H1 (cell line): ENCODE measurements at regions not wholly inside any gene's neighbourhood (a gene's known extent, or its start where the extent isn't known, plus 50 kb on each side); places are given as distances from the start of the nearest gene placed in this dataset.

Experiments
- CTBP2 ChIP-seq: IDR thresholded peaks from 2 replicates; pipeline ENCODE4 v1.7.0; 2011; ENCODE audit warnings: borderline replicate concordance, mild to moderate bottlenecking, moderate library complexity, mixed read lengths, low read length; ENCODE audit not compliant: insufficient read depth, insufficient read length
- JUND ChIP-seq: IDR thresholded peaks from 2 replicates; pipeline ENCODE4 v1.6.1; 2011; ENCODE audit warnings: mild to moderate bottlenecking, improper control_type of control experiment, low read length
- KDM1A ChIP-seq: fragments of 200-600, 300-600 bp; sonication (generic); IDR thresholded peaks from 2 replicates; pipeline ENCODE4 v1.7.1; 2016; ENCODE audit warnings: mild to moderate bottlenecking, low read length, borderline replicate concordance
- MAX ChIP-seq: IDR thresholded peaks from 2 replicates; pipeline ENCODE4 v1.6.1; 2012; ENCODE audit warnings: inconsistent platforms
- NRF1 ChIP-seq: IDR thresholded peaks from 2 replicates; pipeline ENCODE4 v1.6.1; 2011; ENCODE audit warnings: mild to moderate bottlenecking, low read depth, low read length, improper control_type of control experiment
- RAD21 ChIP-seq, 2 experiments: IDR thresholded peaks in 1 of 2; conservative IDR thresholded peaks in 1 of 2; 2 replicates each; pipeline ENCODE4 v1.6.1; 2011; ENCODE audit warnings: low read depth in 2 of 2, low read length in 2 of 2, improper control_type of control experiment in 1 of 2, inconsistent platforms in 1 of 2, mild to moderate bottlenecking in 1 of 2, moderate library complexity in 1 of 2
- RNF2 ChIP-seq: fragments of 200-900, 300-1000 bp; sonication (generic); IDR thresholded peaks from 2 replicates; pipeline ENCODE4 v1.7.1; 2016; ENCODE audit warnings: borderline replicate concordance, low read depth, mild to moderate bottlenecking, antibody characterized with exemption, low read length; ENCODE audit not compliant: poor library complexity, severe bottlenecking; ENCODE audit errors: missing control alignments
- SP4 ChIP-seq: IDR thresholded peaks from 2 replicates; pipeline ENCODE4 v1.6.1; 2012; ENCODE audit warnings: low read length, inconsistent platforms
- SRF ChIP-seq: IDR thresholded peaks from 2 replicates; pipeline ENCODE4 v1.6.1; 2011; ENCODE audit warnings: mild to moderate bottlenecking, low read depth, low read length, moderate library complexity
- TF ChIP-seq, protein P1 (sequence below): fragments of 300-600 bp; sonication (generic); IDR thresholded peaks from 2 replicates; pipeline ENCODE4 v1.7.1; 2012; ENCODE audit warnings: low read length, moderate library complexity, mild to moderate bottlenecking, inconsistent platforms; ENCODE audit not compliant: insufficient replicate concordance

DNA sequence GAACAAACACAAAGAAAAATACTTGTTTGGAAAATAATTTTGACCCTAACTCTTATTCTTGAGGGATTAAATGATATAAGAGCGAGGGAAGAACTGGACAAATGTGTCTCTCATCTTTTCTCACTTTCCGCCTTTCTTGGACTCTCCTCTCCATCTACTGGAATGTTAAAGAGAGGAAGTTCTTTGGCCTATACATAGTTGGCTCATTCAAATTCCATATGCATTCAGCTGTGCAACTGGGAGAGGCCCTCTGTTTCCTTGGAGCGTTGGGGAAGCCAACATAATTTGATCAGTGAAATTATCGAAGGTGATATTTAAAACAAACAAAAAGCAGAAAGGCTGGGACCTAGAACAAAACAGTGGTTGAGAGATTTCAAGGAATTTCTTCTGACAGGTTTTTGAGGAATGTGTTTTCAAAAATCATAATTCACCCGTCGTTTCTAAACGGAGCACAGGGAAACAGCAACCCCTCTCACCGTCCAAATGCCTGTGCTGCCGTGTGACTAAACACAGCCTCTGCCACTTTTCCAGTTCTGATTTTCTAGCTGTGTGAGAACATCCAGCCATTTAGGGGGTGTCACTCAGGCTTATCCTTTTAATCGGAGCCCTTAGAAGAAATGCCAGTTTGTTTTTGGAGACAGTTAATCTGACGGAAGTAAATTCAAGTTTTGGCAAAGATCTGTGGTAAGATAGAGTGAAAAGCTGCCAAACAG lies 489.9 kb downstream of the SOX2 start (continued):
- TF ChIP-seq RNF2 (no peak), KDM1A (no peak), JUND (no peak), RAD21 (IDR thresholded peaks at IDR 0.05 in 1 of 2, conservative IDR thresholded peaks at IDR 0.05 in 1 of 2; ENCODE audit: low read depth in 2 of 2, low read length in 2 of 2) (no peak), NRF1 (no peak), SP4 (no peak), SRF (no peak), CTBP2 (no peak), MAX (no peak)
- TF ChIP-seq, protein P1, sequence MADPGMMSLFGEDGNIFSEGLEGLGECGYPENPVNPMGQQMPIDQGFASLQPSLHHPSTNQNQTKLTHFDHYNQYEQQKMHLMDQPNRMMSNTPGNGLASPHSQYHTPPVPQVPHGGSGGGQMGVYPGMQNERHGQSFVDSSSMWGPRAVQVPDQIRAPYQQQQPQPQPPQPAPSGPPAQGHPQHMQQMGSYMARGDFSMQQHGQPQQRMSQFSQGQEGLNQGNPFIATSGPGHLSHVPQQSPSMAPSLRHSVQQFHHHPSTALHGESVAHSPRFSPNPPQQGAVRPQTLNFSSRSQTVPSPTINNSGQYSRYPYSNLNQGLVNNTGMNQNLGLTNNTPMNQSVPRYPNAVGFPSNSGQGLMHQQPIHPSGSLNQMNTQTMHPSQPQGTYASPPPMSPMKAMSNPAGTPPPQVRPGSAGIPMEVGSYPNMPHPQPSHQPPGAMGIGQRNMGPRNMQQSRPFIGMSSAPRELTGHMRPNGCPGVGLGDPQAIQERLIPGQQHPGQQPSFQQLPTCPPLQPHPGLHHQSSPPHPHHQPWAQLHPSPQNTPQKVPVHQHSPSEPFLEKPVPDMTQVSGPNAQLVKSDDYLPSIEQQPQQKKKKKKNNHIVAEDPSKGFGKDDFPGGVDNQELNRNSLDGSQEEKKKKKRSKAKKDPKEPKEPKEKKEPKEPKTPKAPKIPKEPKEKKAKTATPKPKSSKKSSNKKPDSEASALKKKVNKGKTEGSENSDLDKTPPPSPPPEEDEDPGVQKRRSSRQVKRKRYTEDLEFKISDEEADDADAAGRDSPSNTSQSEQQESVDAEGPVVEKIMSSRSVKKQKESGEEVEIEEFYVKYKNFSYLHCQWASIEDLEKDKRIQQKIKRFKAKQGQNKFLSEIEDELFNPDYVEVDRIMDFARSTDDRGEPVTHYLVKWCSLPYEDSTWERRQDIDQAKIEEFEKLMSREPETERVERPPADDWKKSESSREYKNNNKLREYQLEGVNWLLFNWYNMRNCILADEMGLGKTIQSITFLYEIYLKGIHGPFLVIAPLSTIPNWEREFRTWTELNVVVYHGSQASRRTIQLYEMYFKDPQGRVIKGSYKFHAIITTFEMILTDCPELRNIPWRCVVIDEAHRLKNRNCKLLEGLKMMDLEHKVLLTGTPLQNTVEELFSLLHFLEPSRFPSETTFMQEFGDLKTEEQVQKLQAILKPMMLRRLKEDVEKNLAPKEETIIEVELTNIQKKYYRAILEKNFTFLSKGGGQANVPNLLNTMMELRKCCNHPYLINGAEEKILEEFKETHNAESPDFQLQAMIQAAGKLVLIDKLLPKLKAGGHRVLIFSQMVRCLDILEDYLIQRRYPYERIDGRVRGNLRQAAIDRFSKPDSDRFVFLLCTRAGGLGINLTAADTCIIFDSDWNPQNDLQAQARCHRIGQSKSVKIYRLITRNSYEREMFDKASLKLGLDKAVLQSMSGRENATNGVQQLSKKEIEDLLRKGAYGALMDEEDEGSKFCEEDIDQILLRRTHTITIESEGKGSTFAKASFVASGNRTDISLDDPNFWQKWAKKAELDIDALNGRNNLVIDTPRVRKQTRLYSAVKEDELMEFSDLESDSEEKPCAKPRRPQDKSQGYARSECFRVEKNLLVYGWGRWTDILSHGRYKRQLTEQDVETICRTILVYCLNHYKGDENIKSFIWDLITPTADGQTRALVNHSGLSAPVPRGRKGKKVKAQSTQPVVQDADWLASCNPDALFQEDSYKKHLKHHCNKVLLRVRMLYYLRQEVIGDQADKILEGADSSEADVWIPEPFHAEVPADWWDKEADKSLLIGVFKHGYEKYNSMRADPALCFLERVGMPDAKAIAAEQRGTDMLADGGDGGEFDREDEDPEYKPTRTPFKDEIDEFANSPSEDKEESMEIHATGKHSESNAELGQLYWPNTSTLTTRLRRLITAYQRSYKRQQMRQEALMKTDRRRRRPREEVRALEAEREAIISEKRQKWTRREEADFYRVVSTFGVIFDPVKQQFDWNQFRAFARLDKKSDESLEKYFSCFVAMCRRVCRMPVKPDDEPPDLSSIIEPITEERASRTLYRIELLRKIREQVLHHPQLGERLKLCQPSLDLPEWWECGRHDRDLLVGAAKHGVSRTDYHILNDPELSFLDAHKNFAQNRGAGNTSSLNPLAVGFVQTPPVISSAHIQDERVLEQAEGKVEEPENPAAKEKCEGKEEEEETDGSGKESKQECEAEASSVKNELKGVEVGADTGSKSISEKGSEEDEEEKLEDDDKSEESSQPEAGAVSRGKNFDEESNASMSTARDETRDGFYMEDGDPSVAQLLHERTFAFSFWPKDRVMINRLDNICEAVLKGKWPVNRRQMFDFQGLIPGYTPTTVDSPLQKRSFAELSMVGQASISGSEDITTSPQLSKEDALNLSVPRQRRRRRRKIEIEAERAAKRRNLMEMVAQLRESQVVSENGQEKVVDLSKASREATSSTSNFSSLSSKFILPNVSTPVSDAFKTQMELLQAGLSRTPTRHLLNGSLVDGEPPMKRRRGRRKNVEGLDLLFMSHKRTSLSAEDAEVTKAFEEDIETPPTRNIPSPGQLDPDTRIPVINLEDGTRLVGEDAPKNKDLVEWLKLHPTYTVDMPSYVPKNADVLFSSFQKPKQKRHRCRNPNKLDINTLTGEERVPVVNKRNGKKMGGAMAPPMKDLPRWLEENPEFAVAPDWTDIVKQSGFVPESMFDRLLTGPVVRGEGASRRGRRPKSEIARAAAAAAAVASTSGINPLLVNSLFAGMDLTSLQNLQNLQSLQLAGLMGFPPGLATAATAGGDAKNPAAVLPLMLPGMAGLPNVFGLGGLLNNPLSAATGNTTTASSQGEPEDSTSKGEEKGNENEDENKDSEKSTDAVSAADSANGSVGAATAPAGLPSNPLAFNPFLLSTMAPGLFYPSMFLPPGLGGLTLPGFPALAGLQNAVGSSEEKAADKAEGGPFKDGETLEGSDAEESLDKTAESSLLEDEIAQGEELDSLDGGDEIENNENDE: no peak
- TF ChIP-seq, all 59 proteins: peak for 0
